ENCODE measurements at regions not wholly inside any gene's neighbourhood (a gene's known extent, or its start where the extent isn't known, plus 50 kb on each side); places are given as distances from the start of the nearest gene placed in this dataset.

GRCh38 chr18:10153924-10154752 is 240.3 kb downstream of the VAPA start:
- no peak for TF ChIP-seq CTCF (IDR thresholded peaks at IDR 0.05)
- ATAC-seq (no peak), DNase-seq (no peak)
- WGBS, 3 donors, result 72 to 77% (median 75%) methylated on average over 2 of the region's 2 CpGs
- intact Hi-C loops (cut with DNase I), result no loop called here
- Histone ChIP-seq H3K4me1 (no peaks in the 10 kb centered on the region), H3K27ac (no peak overlapping the region), H3K27me3 (ENCODE audit: insufficient read depth in 3 of 3, low read length in 2 of 3) (no peaks in the 10 kb centered on the region), H3K36me3 (ENCODE audit: insufficient read depth in 1 of 2, low read depth in 1 of 2) (no peaks in the 10 kb centered on the region), H3K4me3 (no peak overlapping the region), H3K9me3 (no peaks in the 10 kb centered on the region)

- no peak overlapping the region for H3K4me3 ChIP-seq
- no peak overlapping the region for H3K27ac ChIP-seq
- ATAC-seq (no peak), DNase-seq (no peak)
- intact Hi-C loops (cut with DNase I), result no loop called here
- no peak for TF ChIP-seq CTCF (IDR thresholded peaks at IDR 0.05)
- WGBS, 3 donors, result 93 to 94% (median 94%) methylated on average over 6 of the region's 6 CpGs
- H3K27me3 ChIP-seq (ENCODE audit: insufficient read depth in 3 of 3, low read length in 2 of 3), result no peaks in the 10 kb centered on the region
- H3K36me3 ChIP-seq (ENCODE audit: insufficient read depth in 1 of 2, low read depth in 1 of 2), result no peaks in the 10 kb centered on the region
- no peaks in the 10 kb centered on the region for H3K4me1 ChIP-seq
- no peaks in the 10 kb centered on the region for H3K9me3 ChIP-seq
These were observed 243.9 kb downstream of the VAPA start for GRCh38 chr18:10157706-10158105.

DNA sequence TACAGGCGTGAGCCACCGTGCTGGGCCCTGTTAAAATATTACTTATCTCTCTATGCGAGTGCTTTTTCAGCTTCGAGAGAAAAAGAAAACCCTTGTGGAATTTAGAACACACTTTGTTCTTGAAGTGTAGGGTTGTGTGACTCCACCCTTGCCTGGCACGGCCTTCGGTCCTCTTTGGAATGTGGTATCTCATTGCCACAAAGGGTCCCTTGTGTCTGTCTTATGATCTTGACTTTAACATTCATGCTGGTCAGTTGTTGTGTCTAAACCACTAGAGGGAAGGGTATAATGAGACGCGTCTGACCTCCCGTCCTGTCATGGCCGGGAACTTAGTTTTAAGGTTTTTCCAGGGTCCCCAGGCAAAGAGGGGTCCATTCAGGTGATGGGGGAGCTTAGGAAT is 246.4 kb downstream of the VAPA start:
- TF ChIP-seq CTCF (IDR thresholded peaks at IDR 0.05), result no peak
- Histone ChIP-seq H3K36me3 (ENCODE audit: insufficient read depth in 1 of 2, low read depth in 1 of 2) (no peaks in the 10 kb centered on the region), H3K4me1 (no peaks in the 10 kb centered on the region), H3K9me3 (no peaks in the 10 kb centered on the region), H3K27me3 (ENCODE audit: insufficient read depth in 3 of 3, low read length in 2 of 3) (no peaks in the 10 kb centered on the region), H3K4me3 (no peak overlapping the region), H3K27ac (no peak overlapping the region)
- WGBS, 3 donors, result 85% methylated on average over 10 of the region's 10 CpGs
- ATAC-seq, result no peak
- intact Hi-C loops (cut with DNase I), result no loop called here
- DNase-seq, result no peak

DNA sequence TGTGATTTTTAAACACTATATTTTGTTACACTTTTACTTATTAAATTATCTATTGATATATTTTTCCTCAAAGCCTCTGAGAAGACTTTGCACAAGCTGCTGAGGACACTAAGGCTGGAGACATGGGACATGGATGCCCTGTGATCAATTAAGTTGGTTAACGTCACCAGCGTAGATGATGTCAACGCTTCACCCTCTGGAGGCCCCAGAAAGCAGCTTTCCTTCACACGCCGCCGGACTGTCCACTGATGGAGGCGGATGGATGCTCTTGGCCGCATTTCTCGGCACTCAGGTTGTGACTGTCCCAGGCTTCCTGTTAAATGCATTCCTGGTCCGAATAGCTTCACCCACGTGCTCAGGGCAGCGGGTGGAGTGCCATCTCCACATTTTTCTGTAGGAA is 247.5 kb downstream of the VAPA start:
- ATAC-seq, result no peak
- no peak overlapping the region for H3K27ac ChIP-seq
- no peak for DNase-seq
- WGBS, 3 donors, result 93 to 96% (median 94%) methylated on average over 12 of the region's 12 CpGs
- intact Hi-C loops (cut with DNase I), result no loop called here
- H3K4me1 ChIP-seq, result no peaks in the 10 kb centered on the region
- TF ChIP-seq CTCF (IDR thresholded peaks at IDR 0.05), result no peak
- H3K27me3 ChIP-seq (ENCODE audit: insufficient read depth in 3 of 3, low read length in 2 of 3), result no peaks in the 10 kb centered on the region
- no peaks in the 10 kb centered on the region for H3K9me3 ChIP-seq
- no peaks in the 10 kb centered on the region for H3K36me3 ChIP-seq (ENCODE audit: insufficient read depth in 1 of 2, low read depth in 1 of 2)
- H3K4me3 ChIP-seq, result no peak overlapping the region

DNA sequence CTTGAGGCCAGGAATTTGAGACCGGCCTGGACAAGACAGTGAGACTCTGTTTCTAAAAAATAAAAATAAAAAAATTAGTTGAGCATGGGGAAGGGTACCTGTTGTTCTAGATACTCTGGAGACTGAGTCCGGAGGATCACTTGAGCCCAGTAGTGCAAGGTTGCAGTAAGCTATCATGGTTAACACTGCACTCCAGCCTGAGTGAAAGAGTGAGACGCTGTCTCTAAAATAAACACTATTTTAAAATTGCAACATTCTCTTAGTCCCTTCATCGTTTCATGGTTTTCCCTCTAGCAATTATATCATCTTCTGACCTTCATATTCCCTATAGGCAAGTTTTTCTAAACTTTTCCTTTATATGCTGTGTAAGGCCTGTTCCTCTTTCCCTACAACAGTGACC is 248.5 kb downstream of the VAPA start:
- H3K9me3 ChIP-seq, result no peaks in the 10 kb centered on the region
- intact Hi-C loops (cut with DNase I), result no loop called here
- TF ChIP-seq CTCF (IDR thresholded peaks at IDR 0.05), result no peak
- H3K27ac ChIP-seq, result no peak overlapping the region
- H3K36me3 ChIP-seq (ENCODE audit: insufficient read depth in 1 of 2, low read depth in 1 of 2), result no peaks in the 10 kb centered on the region
- no peaks in the 10 kb centered on the region for H3K4me1 ChIP-seq
- ATAC-seq (no peak), DNase-seq (no peak)
- no peaks in the 10 kb centered on the region for H3K27me3 ChIP-seq (ENCODE audit: insufficient read depth in 3 of 3, low read length in 2 of 3)
- H3K4me3 ChIP-seq, result no peak overlapping the region
- 85 to 88% (median 86%) methylated on average over 4 of the region's 4 CpGs for WGBS, 3 donors

All from psoas muscle (tissue), 7 donors.